Kidney (tissue), 13 donors: ENCODE measurements at regions not wholly inside any gene's neighbourhood (a gene's known extent, or its start where the extent isn't known, plus 50 kb on each side); places are given as distances from the start of the nearest gene placed in this dataset.
"Not testable (repeated sequence)": the region's sequence is repeated elsewhere in the genome, so short reads cannot be mapped to it uniquely, and the experiment has no call there.

Source experiments
- DNase-seq, 5 donors: peaks; one replicate each; pipeline ENCODE4 v3.0.0-alpha.2; 2013 to 2020
- FAIRE-seq: peaks from 2 replicates; lab custom pipeline; 2012; peaks lifted over from hg19 to GRCh38; lab: Jason Lieb, UNC
- H3K27ac ChIP-seq, 2 donors: one replicate each; pipeline ENCODE4 v1.7.0; 2013; ENCODE audit warnings: low read depth in 2 of 2, low read length in 2 of 2, inconsistent platforms in 1 of 2
- H3K27me3 ChIP-seq: one replicate; pipeline ENCODE4 v1.7.1; 2013; ENCODE audit warnings: low read length, inconsistent platforms; ENCODE audit not compliant: control insufficient read depth, insufficient read depth
- H3K36me3 ChIP-seq, 3 donors: one replicate each; pipeline versions ENCODE4 v1.7.0 to v1.7.1; 2013; ENCODE audit warnings: low read length in 3 of 3, control low read depth in 1 of 3, inconsistent platforms in 1 of 3; ENCODE audit not compliant: insufficient read depth in 3 of 3, control insufficient read depth in 2 of 3
- H3K4me1 ChIP-seq, 3 donors: one replicate each; pipeline versions ENCODE4 v1.7.0 to v1.7.1; 2013; ENCODE audit warnings: low read length in 3 of 3, inconsistent platforms in 1 of 3, low read depth in 1 of 3; ENCODE audit not compliant: control insufficient read depth in 2 of 3, insufficient read depth in 2 of 3
- H3K4me3 ChIP-seq, 3 donors: one replicate each; pipeline versions ENCODE4 v1.7.0 to v1.8.1; 2013; ENCODE audit warnings: low read length in 3 of 3, control low read depth in 1 of 3, inconsistent platforms in 1 of 3
- H3K9ac ChIP-seq, 3 donors: one replicate each; pipeline versions ENCODE4 v1.7.0 to v1.7.1; 2013; ENCODE audit warnings: low read length in 3 of 3, control low read depth in 1 of 3, inconsistent platforms in 1 of 3
- H3K9me3 ChIP-seq, 3 donors: one replicate each; pipeline versions ENCODE4 v1.7.0 to v1.7.1; 2013; ENCODE audit warnings: low read length in 3 of 3, control low read depth in 1 of 3, inconsistent platforms in 1 of 3; ENCODE audit not compliant: control insufficient read depth in 2 of 3, insufficient read depth in 1 of 3
- intact Hi-C: fragments of 100-400 bp; cut with DNase I; formaldehyde crosslinking; loops from one replicate; pipeline ENCODE4 v1.11.1; 2022
- TF ChIP-seq, protein P1 (sequence below): IDR thresholded peaks from 3 replicates; pipeline ENCODE4 v1.5.1; 2012; ENCODE audit warnings: mild to moderate bottlenecking, moderate library complexity, borderline replicate concordance; ENCODE audit not compliant: insufficient read depth; ENCODE audit errors: extremely low read depth
- donor health status: control.
- donor health status: control.
- donor health status: control.
- donor health status: control.
- donor health status: control.
- donor health status: DM: yes; HTN: yes; CAD: no.
- donor health status: Normal renal cell carcinoma (clear cell type).

DNA sequence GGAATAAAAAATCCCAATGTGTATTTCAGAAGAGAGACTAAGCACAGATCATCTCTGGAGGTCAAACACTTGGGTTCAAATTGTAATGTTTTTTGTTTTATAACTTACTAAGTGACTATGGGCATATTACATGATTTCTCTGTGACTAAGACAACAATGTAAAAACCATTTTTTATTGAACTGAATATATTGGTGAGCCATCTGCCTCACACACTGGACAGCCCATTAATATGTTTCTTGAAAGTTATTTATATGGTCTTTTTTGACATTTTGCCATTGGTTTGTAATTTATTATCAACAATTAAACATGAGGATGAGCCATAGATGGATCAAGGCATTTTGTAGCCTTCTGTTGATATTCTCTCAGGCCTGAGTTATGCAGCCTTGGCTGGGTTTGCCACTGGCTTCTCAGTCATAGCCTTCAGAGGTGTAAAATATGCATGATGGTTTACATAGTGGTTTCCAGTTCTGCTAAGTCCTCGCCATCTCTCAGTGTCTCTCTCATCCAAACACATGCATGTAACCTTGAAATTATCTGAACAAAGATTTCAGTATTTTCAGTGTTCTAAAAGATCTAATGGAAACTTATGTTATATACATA lies 997.2 kb downstream of the DIPK2A start:
- no peaks in the 10 kb centered on the region for H3K27me3 ChIP-seq
- FAIRE-seq (no peak), DNase-seq (no peak)
- H3K27ac ChIP-seq, result no peak overlapping the region
- H3K9me3 ChIP-seq, result no peaks in the 10 kb centered on the region
- intact Hi-C loops, result no loop called here
- TF ChIP-seq, protein P1, sequence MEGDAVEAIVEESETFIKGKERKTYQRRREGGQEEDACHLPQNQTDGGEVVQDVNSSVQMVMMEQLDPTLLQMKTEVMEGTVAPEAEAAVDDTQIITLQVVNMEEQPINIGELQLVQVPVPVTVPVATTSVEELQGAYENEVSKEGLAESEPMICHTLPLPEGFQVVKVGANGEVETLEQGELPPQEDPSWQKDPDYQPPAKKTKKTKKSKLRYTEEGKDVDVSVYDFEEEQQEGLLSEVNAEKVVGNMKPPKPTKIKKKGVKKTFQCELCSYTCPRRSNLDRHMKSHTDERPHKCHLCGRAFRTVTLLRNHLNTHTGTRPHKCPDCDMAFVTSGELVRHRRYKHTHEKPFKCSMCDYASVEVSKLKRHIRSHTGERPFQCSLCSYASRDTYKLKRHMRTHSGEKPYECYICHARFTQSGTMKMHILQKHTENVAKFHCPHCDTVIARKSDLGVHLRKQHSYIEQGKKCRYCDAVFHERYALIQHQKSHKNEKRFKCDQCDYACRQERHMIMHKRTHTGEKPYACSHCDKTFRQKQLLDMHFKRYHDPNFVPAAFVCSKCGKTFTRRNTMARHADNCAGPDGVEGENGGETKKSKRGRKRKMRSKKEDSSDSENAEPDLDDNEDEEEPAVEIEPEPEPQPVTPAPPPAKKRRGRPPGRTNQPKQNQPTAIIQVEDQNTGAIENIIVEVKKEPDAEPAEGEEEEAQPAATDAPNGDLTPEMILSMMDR, result no peak
- H3K36me3 ChIP-seq, result no peaks in the 10 kb centered on the region
- H3K9ac ChIP-seq, result no peak overlapping the region
- no peak overlapping the region for H3K4me3 ChIP-seq
- no peaks in the 10 kb centered on the region for H3K4me1 ChIP-seq

DNA sequence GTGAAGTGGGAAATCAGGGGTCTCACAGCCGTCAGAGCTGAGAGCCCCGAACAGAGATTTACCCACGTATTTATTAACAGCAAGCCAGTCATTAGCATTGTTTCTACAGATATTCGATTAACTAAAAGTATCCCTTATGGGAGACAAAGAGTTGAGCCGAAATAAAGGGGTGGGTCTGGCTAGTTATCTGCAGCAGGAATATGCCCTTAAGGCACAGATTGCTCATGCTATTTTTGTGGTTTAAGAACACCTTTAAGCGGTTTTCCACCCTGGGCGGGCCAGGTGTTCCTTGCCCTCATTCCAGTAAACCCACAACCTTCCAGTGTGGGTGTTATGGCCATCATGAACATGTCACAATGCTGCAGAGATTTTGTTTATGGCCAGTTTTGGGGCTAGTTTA lies 1012.9 kb downstream of the DIPK2A start:
- H3K27ac ChIP-seq, H3K4me3 ChIP-seq, H3K9me3 ChIP-seq, H3K36me3 ChIP-seq, H3K9ac ChIP-seq, FAIRE-seq, intact Hi-C loops, DNase-seq, H3K27me3 ChIP-seq, H3K4me1 ChIP-seq: not testable (repeated sequence)

DNA sequence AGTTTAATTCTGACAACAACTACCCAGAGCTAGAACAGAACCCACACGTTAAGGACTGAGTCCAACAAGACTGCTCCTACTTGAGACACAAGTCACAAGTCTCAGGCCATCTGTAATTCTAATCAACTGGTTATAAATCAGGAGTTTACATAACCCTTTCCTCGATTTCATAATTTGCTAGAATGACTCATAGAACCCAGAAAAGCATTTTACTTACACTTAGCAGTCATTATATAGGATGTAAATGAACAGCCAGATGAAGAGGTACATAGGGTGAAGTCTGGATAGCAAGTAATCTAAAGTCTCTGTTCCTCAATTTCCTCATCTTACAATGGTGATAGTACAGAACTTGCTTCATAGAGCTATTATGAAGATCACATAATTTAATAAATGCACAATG lies 1018.2 kb downstream of the DIPK2A start:
- no peak for FAIRE-seq
- no peaks in the 10 kb centered on the region for H3K36me3 ChIP-seq
- TF ChIP-seq, protein P1, result no peak
- H3K4me1 ChIP-seq, result no peaks in the 10 kb centered on the region
- H3K9me3 ChIP-seq, result no peaks in the 10 kb centered on the region
- intact Hi-C loops, result no loop called here
- no peaks in the 10 kb centered on the region for H3K27me3 ChIP-seq
- no peak for DNase-seq
- H3K4me3 ChIP-seq, result no peak overlapping the region
- H3K9ac ChIP-seq, result no peak overlapping the region
- no peak overlapping the region for H3K27ac ChIP-seq

DNA sequence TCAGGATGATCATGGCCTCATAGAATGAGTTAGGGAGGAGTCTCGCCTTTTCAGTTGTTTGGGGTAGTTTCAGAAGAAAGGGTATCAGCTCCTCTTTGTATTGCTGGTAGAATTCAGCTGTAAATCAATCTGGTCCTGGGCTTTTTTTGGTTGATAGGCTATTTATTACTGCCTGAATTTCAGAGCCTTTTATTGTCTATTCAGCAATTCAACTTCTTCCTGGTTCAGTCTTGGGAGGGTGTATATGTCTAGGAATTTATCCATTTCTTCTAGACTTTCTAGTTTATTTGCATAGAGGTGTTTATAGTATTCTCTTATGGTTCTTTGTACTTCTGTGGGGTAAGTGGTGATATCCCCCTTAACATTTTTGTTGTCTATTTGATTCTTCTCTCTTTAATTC lies 1024.2 kb downstream of the DIPK2A start:
- DNase-seq (no peak), FAIRE-seq (no peak)
- Histone ChIP-seq H3K9ac (no peak overlapping the region), H3K27ac (no peak overlapping the region), H3K4me1 (no peaks in the 10 kb centered on the region), H3K27me3 (no peaks in the 10 kb centered on the region), H3K36me3 (no peaks in the 10 kb centered on the region), H3K4me3 (no peak overlapping the region), H3K9me3 (no peaks in the 10 kb centered on the region)
- TF ChIP-seq, protein P1, result no peak
- intact Hi-C loops, result no loop called here
